B cell (primary cell): ENCODE measurements at regions not wholly inside any gene's neighbourhood (a gene's known extent, or its start where the extent isn't known, plus 50 kb on each side); places are given as distances from the start of the nearest gene placed in this dataset.

ENCODE experiments used
- ATAC-seq: fragments of 200-7000 bp; cut with Tn5 transposase; one replicate; pipeline ENCODE4 v1.10.0; 2021; ENCODE audit warnings: low read depth, mild to moderate bottlenecking, moderate number of reproducible peaks, moderate library complexity
- CTCF ChIA-PET: fragments of 350-600 bp; sonication (Branson Sonifier 250); formaldehyde crosslinking; loops from one replicate; lab custom pipeline; 2021; ENCODE audit warnings: antibody characterized with exemption, inconsistent platforms; lab: Charles Lee
- POLR2A ChIA-PET: fragments of 350-600 bp; sonication (Branson Sonifier 250); formaldehyde crosslinking; loops from one replicate; lab custom pipeline; 2021; ENCODE audit warnings: antibody characterized with exemption; lab: Charles Lee
- DNase-seq: peaks from one replicate; pipeline ENCODE4 v3.0.0; 2013
- H2AFZ ChIP-seq: 2 replicates; pipeline ENCODE4 v1.6.1; 2012; ENCODE audit warnings: mild to moderate bottlenecking, low read depth, low read length; ENCODE audit not compliant: insufficient read depth, poor library complexity, severe bottlenecking
- H3K27ac ChIP-seq, 2 donors: 1 replicate in 1 of 2; 2 replicates in 1 of 2; pipeline ENCODE4 v1.5.1; 2012 to 2013; ENCODE audit warnings: low read length in 2 of 2, mild to moderate bottlenecking in 2 of 2, moderate library complexity in 1 of 2
- H3K27me3 ChIP-seq, 4 experiments: fragments of 200-600 bp in 1 of 4; sonication (generic) in 1 of 4; replicated peaks in 1 of 4; 1 replicate in 2 of 4; 2 replicates in 2 of 4; pipeline versions ENCODE4 v1.6.1 to v1.7.0; 2013 to 2016; ENCODE audit warnings: low read length in 3 of 4, mild to moderate bottlenecking in 2 of 4, mixed read lengths in 1 of 4, moderate library complexity in 1 of 4; ENCODE audit not compliant: insufficient read depth in 4 of 4, control insufficient read depth in 3 of 4; ENCODE audit errors: control extremely low read depth in 1 of 4
- H3K36me3 ChIP-seq, 2 experiments: replicated peaks in 1 of 2; 1 replicate in 1 of 2; 2 replicates in 1 of 2; pipeline versions ENCODE4 v1.6.1 to v1.7.1; 2013; ENCODE audit warnings: low read length in 1 of 2; ENCODE audit not compliant: insufficient read depth in 2 of 2, control insufficient read depth in 1 of 2; ENCODE audit errors: control extremely low read depth in 1 of 2, extremely low read depth in 1 of 2
- H3K4me1 ChIP-seq, 2 donors: fragments of 200-600 bp in 1 of 2; sonication (generic) in 1 of 2; 1 replicate in 1 of 2; 2 replicates in 1 of 2; pipeline versions ENCODE4 v1.5.1 to v1.6.1; 2013 to 2017; ENCODE audit warnings: low read length in 2 of 2; ENCODE audit not compliant: control insufficient read depth in 2 of 2, insufficient read depth in 2 of 2
- H3K4me2 ChIP-seq: replicated peaks from 2 replicates; pipeline ENCODE3; 2012; ENCODE audit warnings: mild to moderate bottlenecking, low read depth, low read length; ENCODE audit not compliant: poor library complexity, severe bottlenecking
- H3K4me3 ChIP-seq, 5 experiments: fragments of 200-600 bp in 1 of 5; sonication (generic) in 1 of 5; 1 replicate in 3 of 5; 2 replicates in 2 of 5; pipeline versions ENCODE4 v1.5.1 to v1.7.0; 2011 to 2016; ENCODE audit warnings: low read length in 4 of 5, mild to moderate bottlenecking in 4 of 5, low read depth in 2 of 5, control low read depth in 1 of 5, moderate library complexity in 1 of 5; ENCODE audit not compliant: insufficient read depth in 1 of 5; ENCODE audit errors: control extremely low read depth in 1 of 5, extremely low read depth in 1 of 5
- H3K79me2 ChIP-seq: fragments of 200-600 bp; sonication (generic); one replicate; pipeline ENCODE4 v1.6.0; 2016; ENCODE audit warnings: low read length; ENCODE audit not compliant: control insufficient read depth, insufficient read depth
- H3K9ac ChIP-seq: fragments of 200-600 bp; sonication (generic); 2 replicates; pipeline ENCODE4 v1.6.1; 2017; ENCODE audit warnings: mild to moderate bottlenecking, low read length, moderate library complexity
- H3K9me3 ChIP-seq, 3 donors: one replicate each; pipeline versions ENCODE4 v1.6.1 to v1.7.1; 2013; ENCODE audit warnings: low read length in 2 of 3; ENCODE audit not compliant: control insufficient read depth in 2 of 3, insufficient read depth in 1 of 3; ENCODE audit errors: control extremely low read depth in 1 of 3
- H4K20me1 ChIP-seq: 2 replicates; pipeline ENCODE4 v1.6.0; 2012; ENCODE audit warnings: mild to moderate bottlenecking, low read length; ENCODE audit not compliant: insufficient read depth, control insufficient read depth, poor library complexity, severe bottlenecking
- H3K27ac Mint-ChIP-seq: one replicate; pipeline ENCODE4 v1.8.0; 2021; ENCODE audit warnings: mixed read lengths
- H3K27me3 Mint-ChIP-seq: one replicate; pipeline ENCODE4 v1.8.0; 2021; ENCODE audit warnings: mixed read lengths
- H3K4me1 Mint-ChIP-seq: one replicate; pipeline ENCODE4 v1.8.0; 2021; ENCODE audit warnings: mixed read lengths
- H3K4me3 Mint-ChIP-seq: one replicate; pipeline ENCODE4 v1.8.0; 2021; ENCODE audit warnings: mixed read lengths
- H3K9me3 Mint-ChIP-seq: one replicate; pipeline ENCODE4 v1.8.0; 2022; ENCODE audit warnings: mixed read lengths; ENCODE audit not compliant: insufficient read depth
- EZH2 ChIP-seq: IDR thresholded peaks from 2 replicates; pipeline ENCODE4 v1.6.1; 2012; ENCODE audit warnings: borderline replicate concordance, low read depth, mild to moderate bottlenecking, moderate library complexity, low read length; ENCODE audit not compliant: insufficient read depth, poor library complexity, severe bottlenecking
- WGBS: methylation state at CpG from one replicate; pipeline ENCODE4 v1.1.5; 2013; ENCODE audit warnings: missing lambda C conversion rate; ENCODE audit not compliant: insufficient coverage; 5-methylcytosine and 5-hydroxymethylcytosine counted together
- intact Hi-C: fragments of 100-400 bp; cut with micrococcal nuclease; formaldehyde crosslinking; loops from one replicate; pipeline ENCODE4 v1.10.0; 2022

DNA sequence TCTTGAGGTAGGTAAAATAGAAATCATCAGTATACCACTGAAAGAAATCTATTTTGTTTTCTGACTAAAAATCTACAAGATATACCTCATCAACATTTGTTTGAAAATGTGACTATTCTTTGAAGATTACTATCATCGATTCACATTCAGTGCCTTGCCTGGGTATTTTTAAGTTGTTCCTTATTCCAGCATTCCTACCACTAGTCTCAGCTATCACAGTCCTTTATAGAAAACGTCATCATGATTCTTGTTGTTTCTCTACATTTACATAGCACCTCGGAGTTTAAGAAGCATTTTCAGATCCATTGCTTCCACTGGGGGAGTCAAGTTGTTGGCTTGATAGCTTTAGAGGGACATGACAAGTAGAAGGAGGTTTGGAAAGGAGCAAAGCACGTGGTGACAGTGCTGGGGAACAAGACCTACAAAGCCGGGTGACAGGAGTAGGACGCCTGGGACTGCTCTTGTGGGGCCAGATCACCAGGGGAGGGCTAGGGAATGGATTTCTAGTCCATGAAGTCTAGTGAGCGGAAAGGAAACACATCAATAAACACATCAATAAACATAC is 61.5 kb downstream of the HES1 start:
- H3K27ac ChIP-seq: no peak overlapping the region
- no peak overlapping the region for H3K4me3 Mint-ChIP-seq
- CTCF ChIA-PET: interaction anchor here (1.5 kb wide), 1 partner anchor 118 kb away, joined by 5 read pairs; no protein-coding TSS in a partner anchor
- no peaks in the 10 kb centered on the region for H3K79me2 ChIP-seq
- H3K4me2 ChIP-seq: no peak overlapping the region
- H2AFZ ChIP-seq: no peak overlapping the region
- H3K36me3 ChIP-seq: no peaks in the 10 kb centered on the region
- no peaks in the 10 kb centered on the region for H3K9me3 Mint-ChIP-seq
- no peak overlapping the region for H3K4me3 ChIP-seq
- peaks cover 19 to 32% of the 10 kb centered on the region in 2 donors for H3K4me1 ChIP-seq
- H3K27me3 ChIP-seq: peaks cover 0 to 22% (median 5%) of the 10 kb centered on the region in 4 experiments
- H3K9me3 ChIP-seq: no peaks in the 10 kb centered on the region
- no peak for TF ChIP-seq EZH2
- DNase-seq: no peak
- ATAC-seq: no peak
- no peak overlapping the region for H3K9ac ChIP-seq
- intact Hi-C loops: no loop called here
- POLR2A ChIA-PET: no interaction called here
- H3K27me3 Mint-ChIP-seq: peaks cover 25% of the 10 kb centered on the region
- no peaks in the 10 kb centered on the region for H4K20me1 ChIP-seq
- H3K27ac Mint-ChIP-seq: no peak overlapping the region
- H3K4me1 Mint-ChIP-seq: peaks cover 36% of the 10 kb centered on the region
- WGBS: 92% methylated on average over 2 of the region's 7 CpGs

DNA sequence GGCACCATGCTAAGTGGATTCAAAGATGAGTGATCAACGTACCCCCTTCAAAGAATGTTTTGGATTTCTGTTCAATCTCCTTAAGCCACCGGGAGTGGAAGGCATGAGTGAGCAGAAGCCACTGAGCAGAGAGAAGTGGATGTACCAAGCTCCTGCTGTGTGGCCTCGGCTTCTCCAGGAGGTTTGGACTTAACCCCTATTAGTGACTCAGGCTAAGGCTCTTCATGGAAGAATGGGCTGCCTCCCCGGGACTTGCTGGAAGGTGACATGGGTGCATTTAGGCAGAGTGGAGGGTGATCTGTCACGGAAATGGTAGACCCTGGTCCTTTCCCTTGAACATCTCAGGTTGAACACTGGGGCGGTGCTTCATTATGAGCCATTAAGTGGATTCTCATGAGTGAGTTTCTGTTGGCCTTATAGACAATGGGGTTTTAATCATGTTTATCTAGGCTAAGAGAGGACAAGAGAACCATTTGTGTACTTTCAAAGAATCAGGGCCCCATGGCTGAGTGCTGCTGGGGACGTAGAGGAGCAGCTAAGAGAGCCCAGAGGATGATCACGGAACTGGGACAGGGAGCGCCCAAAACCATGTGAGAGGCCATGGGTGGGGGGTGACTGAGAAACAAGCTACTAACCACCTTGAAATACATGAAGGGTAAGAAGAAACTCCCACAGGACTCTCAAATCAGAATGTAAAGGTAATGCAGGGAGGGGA is 62.2 kb downstream of the HES1 start:
- H3K4me3 Mint-ChIP-seq: no peak overlapping the region
- peaks cover 29% of the 10 kb centered on the region for H3K27me3 Mint-ChIP-seq
- Histone ChIP-seq H3K36me3 (no peaks in the 10 kb centered on the region), H3K9ac (no peak overlapping the region), H3K4me3 (no peak overlapping the region), H2AFZ (no peak overlapping the region), H3K27me3 (peaks cover 0 to 26% (median 9%) of the 10 kb centered on the region in 4 experiments), H3K79me2 (no peaks in the 10 kb centered on the region), H3K9me3 (no peaks in the 10 kb centered on the region), H3K27ac (no peak overlapping the region), H4K20me1 (no peaks in the 10 kb centered on the region), H3K4me1 (peaks cover 20 to 36% of the 10 kb centered on the region in 2 donors), H3K4me2 (no peak overlapping the region)
- DNase-seq: no peak
- POLR2A ChIA-PET: no interaction called here
- intact Hi-C loops: no loop called here
- 92% methylated on average over 6 of the region's 9 CpGs for WGBS
- H3K27ac Mint-ChIP-seq: no peak overlapping the region
- TF ChIP-seq EZH2: no peak
- H3K4me1 Mint-ChIP-seq: peaks cover 36% of the 10 kb centered on the region
- CTCF ChIA-PET: interaction anchor here (1.5 kb wide), 1 partner anchor 117 kb away, joined by 5 read pairs; no protein-coding TSS in a partner anchor
- ATAC-seq: no peak
- no peaks in the 10 kb centered on the region for H3K9me3 Mint-ChIP-seq
